ENCODE measurements at regions not wholly inside any gene's neighbourhood (a gene's known extent, or its start where the extent isn't known, plus 50 kb on each side); places are given as distances from the start of the nearest gene placed in this dataset.
A peak's percentile ranks its signal among the peaks of the same experiment; 100 is the strongest.
"Not testable (repeated sequence)": the region's sequence is repeated elsewhere in the genome, so short reads cannot be mapped to it uniquely, and the experiment has no call there.

- Histone ChIP-seq H3K9me3 (no peaks in the 10 kb centered on the region), H3K4me1 (no peaks in the 10 kb centered on the region), H3K27ac (no peak overlapping the region), H3K4me3 (no peak overlapping the region), H3K36me3 (no peaks in the 10 kb centered on the region), H3K27me3 (no peaks in the 10 kb centered on the region), H3K9ac (ENCODE audit: low read depth in 2 of 2, low read length in 2 of 2) (no peak overlapping the region)
- TF ChIP-seq, protein P1, sequence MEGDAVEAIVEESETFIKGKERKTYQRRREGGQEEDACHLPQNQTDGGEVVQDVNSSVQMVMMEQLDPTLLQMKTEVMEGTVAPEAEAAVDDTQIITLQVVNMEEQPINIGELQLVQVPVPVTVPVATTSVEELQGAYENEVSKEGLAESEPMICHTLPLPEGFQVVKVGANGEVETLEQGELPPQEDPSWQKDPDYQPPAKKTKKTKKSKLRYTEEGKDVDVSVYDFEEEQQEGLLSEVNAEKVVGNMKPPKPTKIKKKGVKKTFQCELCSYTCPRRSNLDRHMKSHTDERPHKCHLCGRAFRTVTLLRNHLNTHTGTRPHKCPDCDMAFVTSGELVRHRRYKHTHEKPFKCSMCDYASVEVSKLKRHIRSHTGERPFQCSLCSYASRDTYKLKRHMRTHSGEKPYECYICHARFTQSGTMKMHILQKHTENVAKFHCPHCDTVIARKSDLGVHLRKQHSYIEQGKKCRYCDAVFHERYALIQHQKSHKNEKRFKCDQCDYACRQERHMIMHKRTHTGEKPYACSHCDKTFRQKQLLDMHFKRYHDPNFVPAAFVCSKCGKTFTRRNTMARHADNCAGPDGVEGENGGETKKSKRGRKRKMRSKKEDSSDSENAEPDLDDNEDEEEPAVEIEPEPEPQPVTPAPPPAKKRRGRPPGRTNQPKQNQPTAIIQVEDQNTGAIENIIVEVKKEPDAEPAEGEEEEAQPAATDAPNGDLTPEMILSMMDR (IDR thresholded peaks at IDR 0.05), result no peak
- intact Hi-C loops (cut with DNase I), result no loop called here
- DNase-seq, result no peak
These were observed 124.5 kb downstream of the DUSP6 start for GRCh38 chr12:89227774-89228173.

GRCh38 chr12:89225808-89226411 is 126.4 kb downstream of the DUSP6 start:
- H3K4me1 ChIP-seq, result no peaks in the 10 kb centered on the region
- H3K4me3 ChIP-seq, result no peak overlapping the region
- H3K27ac ChIP-seq, result peak overlapping the region; percentile 45
- no peaks in the 10 kb centered on the region for H3K27me3 ChIP-seq
- H3K9me3 ChIP-seq, result no peaks in the 10 kb centered on the region
- peak overlapping the region in 1 of 2 donors; percentile 34 for H3K9ac ChIP-seq (ENCODE audit: low read depth in 2 of 2, low read length in 2 of 2)
- H3K36me3 ChIP-seq, result no peaks in the 10 kb centered on the region
- TF ChIP-seq, protein P1 (IDR thresholded peaks at IDR 0.05), result no peak
- peak; percentile 85 for DNase-seq
- intact Hi-C loops (cut with DNase I), result no loop called here

- Histone ChIP-seq H3K27ac (peak overlapping the region; percentile 45), H3K4me3 (no peak overlapping the region), H3K4me1 (no peaks in the 10 kb centered on the region), H3K9ac (ENCODE audit: low read depth in 2 of 2, low read length in 2 of 2) (peak overlapping the region in 1 of 2 donors; percentile 34), H3K9me3 (no peaks in the 10 kb centered on the region), H3K27me3 (no peaks in the 10 kb centered on the region), H3K36me3 (no peaks in the 10 kb centered on the region)
- intact Hi-C loops (cut with DNase I), result no loop called here
- DNase-seq, result no peak
- TF ChIP-seq, protein P1 (IDR thresholded peaks at IDR 0.05), result no peak
These were observed 126.9 kb downstream of the DUSP6 start for GRCh38 chr12:89225401-89225800.

DNA sequence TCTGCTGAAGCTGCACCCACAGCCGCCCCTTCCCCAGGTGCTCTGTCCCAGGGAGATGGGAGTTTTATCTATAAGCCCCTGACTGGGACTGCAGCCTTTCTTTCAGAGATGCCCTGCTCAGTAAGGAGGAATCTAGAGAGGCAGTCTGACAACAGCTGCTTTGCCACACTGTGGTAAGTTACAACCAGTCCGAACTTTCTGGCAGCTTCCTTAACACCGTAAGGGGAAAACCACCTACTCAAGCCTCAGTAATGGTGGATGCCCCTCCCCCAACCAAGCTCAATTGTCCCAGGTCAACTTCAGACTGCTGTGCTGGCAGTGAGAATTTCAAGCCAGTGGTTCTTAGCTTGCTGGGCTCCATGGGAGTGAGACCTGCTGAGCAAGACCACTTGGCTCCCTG is 129.7 kb downstream of the DUSP6 start:
- H3K27ac ChIP-seq; DNase-seq; intact Hi-C loops (cut with DNase I); H3K4me1 ChIP-seq; H3K9ac ChIP-seq (ENCODE audit: low read depth in 2 of 2, low read length in 2 of 2); H3K36me3 ChIP-seq; H3K27me3 ChIP-seq; H3K4me3 ChIP-seq; H3K9me3 ChIP-seq: not testable (repeated sequence)

GRCh38 chr12:89217472-89217871 is 134.8 kb downstream of the DUSP6 start:
- no peak overlapping the region for H3K9ac ChIP-seq (ENCODE audit: low read depth in 2 of 2, low read length in 2 of 2)
- DNase-seq, result no peak
- intact Hi-C loops (cut with DNase I), result no loop called here

More at GRCh38 chr12:89217472-89217871, 134.8 kb downstream of the DUSP6 start:
- Histone ChIP-seq H3K4me1 (no peaks in the 10 kb centered on the region), H3K36me3 (no peaks in the 10 kb centered on the region), H3K27ac (no peak overlapping the region), H3K4me3 (no peak overlapping the region), H3K9me3 (no peaks in the 10 kb centered on the region), H3K27me3 (no peaks in the 10 kb centered on the region)
- TF ChIP-seq, protein P1 (IDR thresholded peaks at IDR 0.05), result no peak

Measured in colonic mucosa (tissue), 4 donors.